GM23338 (cell line): ENCODE measurements at regions not wholly inside any gene's neighbourhood (a gene's known extent, or its start where the extent isn't known, plus 50 kb on each side); places are given as distances from the start of the nearest gene placed in this dataset.

Experiments used
- ATAC-seq: fragments of 200-7000 bp; cut with Tn5 transposase; 3 replicates; pipeline ENCODE4 v1.9.1; 2020
- DNase-seq: peaks from one replicate; pipeline ENCODE4 v3.0.0-alpha.2; 2015; ENCODE audit warnings: low spot score
- H2AFZ ChIP-seq: fragments of 200-600 bp; sonication (generic); 2 replicates; pipeline ENCODE4 v1.8.0; 2016; ENCODE audit warnings: antibody characterized with exemption, mild to moderate bottlenecking, moderate library complexity
- H3F3A ChIP-seq: fragments of 200-600 bp; sonication (generic); replicated peaks from 2 replicates; pipeline ENCODE4 v1.8.0; 2017; ENCODE audit warnings: antibody characterized with exemption, mixed run types, low read depth
- H3K27ac ChIP-seq: fragments of 200-600 bp; sonication (generic); 2 replicates; pipeline ENCODE4 v1.6.1; 2016; ENCODE audit warnings: low read depth
- H3K27me3 ChIP-seq: fragments of 200-600 bp; sonication (generic); 2 replicates; pipeline ENCODE4 v1.8.0; 2016; ENCODE audit warnings: mild to moderate bottlenecking, mixed run types, moderate library complexity; ENCODE audit not compliant: insufficient read depth
- H3K36me3 ChIP-seq: fragments of 200-600 bp; sonication (generic); 2 replicates; pipeline ENCODE4 v1.8.0; 2016; ENCODE audit warnings: mild to moderate bottlenecking; ENCODE audit not compliant: insufficient read depth
- H3K4me1 ChIP-seq: fragments of 200-600 bp; sonication (generic); 2 replicates; pipeline ENCODE4 v1.8.0; 2016; ENCODE audit warnings: mild to moderate bottlenecking, moderate library complexity; ENCODE audit not compliant: insufficient read depth
- H3K4me2 ChIP-seq: fragments of 200-600 bp; sonication (generic); 2 replicates; pipeline ENCODE4 v1.7.1; 2017; ENCODE audit warnings: mixed run types
- H3K4me3 ChIP-seq: fragments of 200-600 bp; sonication (generic); 2 replicates; pipeline ENCODE4 v1.6.1; 2016; ENCODE audit warnings: mixed run types
- H3K79me2 ChIP-seq: fragments of 200-600 bp; sonication (generic); replicated peaks from 2 replicates; pipeline ENCODE4 v1.8.0; 2017; ENCODE audit warnings: mild to moderate bottlenecking; ENCODE audit not compliant: insufficient read depth
- H3K9me2 ChIP-seq: fragments of 200-600 bp; sonication (generic); 2 replicates; pipeline ENCODE4 v1.8.0; 2017; ENCODE audit not compliant: insufficient read depth
- H4K20me1 ChIP-seq: fragments of 200-600 bp; sonication (generic); replicated peaks from 2 replicates; pipeline ENCODE4 v1.8.0; 2017; ENCODE audit warnings: mild to moderate bottlenecking; ENCODE audit not compliant: insufficient read depth
- H3K27ac Mint-ChIP-seq: 2 replicates; pipeline ENCODE4 v1.8.0; 2020; ENCODE audit warnings: inconsistent platforms, mild to moderate bottlenecking, moderate library complexity, mixed read lengths
- H3K27me3 Mint-ChIP-seq: 3 replicates; pipeline ENCODE4 v1.8.0; 2022; ENCODE audit warnings: low read depth, mild to moderate bottlenecking, moderate library complexity, mixed read lengths, inconsistent platforms; ENCODE audit not compliant: insufficient read depth, poor library complexity
- H3K36me3 Mint-ChIP-seq: 3 replicates; pipeline ENCODE4 v1.8.0; 2021; ENCODE audit warnings: low read depth, mild to moderate bottlenecking, inconsistent platforms, moderate library complexity, mixed read lengths
- H3K4me1 Mint-ChIP-seq: 3 replicates; pipeline ENCODE4 v1.8.0; 2020; ENCODE audit warnings: mild to moderate bottlenecking, inconsistent platforms, mixed read lengths
- H3K4me3 Mint-ChIP-seq: 3 replicates; pipeline ENCODE4 v1.8.0; 2021; ENCODE audit warnings: moderate library complexity, mild to moderate bottlenecking, inconsistent platforms, mixed read lengths
- H3K9me3 Mint-ChIP-seq: 3 replicates; pipeline ENCODE4 v1.8.0; 2020; ENCODE audit warnings: moderate library complexity, mild to moderate bottlenecking, inconsistent platforms, mixed read lengths
- CREB1 ChIP-seq: fragments of 250-450 bp; sonication (Bioruptor Pico); IDR thresholded peaks from 2 replicates; pipeline ENCODE4 v1.5.0; 2020; ENCODE audit warnings: low read depth, mild to moderate bottlenecking, moderate library complexity
- EZH2 ChIP-seq: fragments of 200-600 bp; sonication (generic); IDR thresholded peaks from one replicate; pipeline ENCODE4 v1.8.0; 2017; ENCODE audit warnings: antibody characterized with exemption, mild to moderate bottlenecking, low read depth; ENCODE audit not compliant: unreplicated experiment
- NANOG ChIP-seq: IDR thresholded peaks from 2 replicates; pipeline ENCODE4 v1.6.1; 2016; ENCODE audit warnings: antibody characterized with exemption, borderline replicate concordance
- POLR2AphosphoS5 ChIP-seq: IDR thresholded peaks from 2 replicates; pipeline ENCODE4 v1.6.1; 2016; ENCODE audit warnings: antibody characterized with exemption, low read depth
- ZNF114 ChIP-seq: fragments of 250-450 bp; sonication (Bioruptor Pico); IDR thresholded peaks from 2 replicates; pipeline ENCODE4 v1.5.0; 2020; ENCODE audit warnings: mild to moderate bottlenecking, moderate library complexity
- ZNF331 ChIP-seq: fragments of 250-450 bp; sonication (Bioruptor Pico); IDR thresholded peaks from 2 replicates; pipeline ENCODE4 v1.5.0; 2020; ENCODE audit warnings: low read depth, mild to moderate bottlenecking, moderate library complexity
- TF ChIP-seq, protein P1 (sequence below): IDR thresholded peaks from one replicate; pipeline ENCODE4 v1.6.1; 2018; ENCODE audit warnings: antibody characterized with exemption; ENCODE audit not compliant: unreplicated experiment
- TF ChIP-seq, protein P2 (sequence below): IDR thresholded peaks from 2 replicates; pipeline ENCODE4 v1.6.1; 2016; ENCODE audit warnings: antibody characterized with exemption
- TF ChIP-seq, protein P3 (sequence below): fragments of 250-450 bp; sonication (Bioruptor Pico); IDR thresholded peaks from 2 replicates; pipeline ENCODE4 v1.5.0; 2020; ENCODE audit warnings: mild to moderate bottlenecking, moderate library complexity

DNA sequence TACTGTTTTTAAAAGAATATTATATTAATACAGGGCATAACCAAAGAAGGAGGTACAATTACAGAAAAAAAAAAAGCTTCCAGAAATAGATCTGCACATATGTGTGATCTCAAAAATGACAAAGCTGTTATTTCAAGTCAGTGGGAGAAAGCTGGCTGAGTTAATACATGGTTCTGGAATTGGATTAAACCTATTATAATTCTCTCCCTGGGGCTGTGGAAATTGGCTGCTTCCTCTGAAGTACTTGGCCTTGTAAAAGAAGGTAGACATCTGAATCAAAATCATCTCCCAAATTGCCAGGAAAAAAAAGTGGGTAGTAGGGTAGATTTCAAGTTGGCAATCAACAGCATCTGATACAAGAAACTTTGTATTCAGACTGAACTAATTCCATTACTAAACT lies 723.9 kb upstream of the ALCAM start:
- Histone ChIP-seq H4K20me1 (no peaks in the 10 kb centered on the region), H3F3A (no peaks in the 10 kb centered on the region), H3K9me2 (no peaks in the 10 kb centered on the region; the same call in 1 of the 2 replicates), H3K4me2 (no peak overlapping the region), H2AFZ (no peak overlapping the region), H3K79me2 (no peaks in the 10 kb centered on the region), H3K4me1 (no peaks in the 10 kb centered on the region), H3K36me3 (no peaks in the 10 kb centered on the region), H3K27me3 (no peaks in the 10 kb centered on the region), H3K4me3 (no peak overlapping the region), H3K27ac (no peak overlapping the region)
- Mint-ChIP-seq H3K27ac (no peak overlapping the region), H3K36me3 (peaks cover 2% of the 10 kb centered on the region; the same call in 1 of the 3 replicates), H3K4me1 (no peaks in the 10 kb centered on the region), H3K4me3 (no peak overlapping the region), H3K9me3 (peaks cover 12% of the 10 kb centered on the region; the same call in 1 of the 3 replicates), H3K27me3 (no peaks in the 10 kb centered on the region)
- TF ChIP-seq NANOG (no peak), POLR2AphosphoS5 (no peak), ZNF331 (CRISPR knock-in tag) (no peak)
- TF ChIP-seq, protein P1, sequence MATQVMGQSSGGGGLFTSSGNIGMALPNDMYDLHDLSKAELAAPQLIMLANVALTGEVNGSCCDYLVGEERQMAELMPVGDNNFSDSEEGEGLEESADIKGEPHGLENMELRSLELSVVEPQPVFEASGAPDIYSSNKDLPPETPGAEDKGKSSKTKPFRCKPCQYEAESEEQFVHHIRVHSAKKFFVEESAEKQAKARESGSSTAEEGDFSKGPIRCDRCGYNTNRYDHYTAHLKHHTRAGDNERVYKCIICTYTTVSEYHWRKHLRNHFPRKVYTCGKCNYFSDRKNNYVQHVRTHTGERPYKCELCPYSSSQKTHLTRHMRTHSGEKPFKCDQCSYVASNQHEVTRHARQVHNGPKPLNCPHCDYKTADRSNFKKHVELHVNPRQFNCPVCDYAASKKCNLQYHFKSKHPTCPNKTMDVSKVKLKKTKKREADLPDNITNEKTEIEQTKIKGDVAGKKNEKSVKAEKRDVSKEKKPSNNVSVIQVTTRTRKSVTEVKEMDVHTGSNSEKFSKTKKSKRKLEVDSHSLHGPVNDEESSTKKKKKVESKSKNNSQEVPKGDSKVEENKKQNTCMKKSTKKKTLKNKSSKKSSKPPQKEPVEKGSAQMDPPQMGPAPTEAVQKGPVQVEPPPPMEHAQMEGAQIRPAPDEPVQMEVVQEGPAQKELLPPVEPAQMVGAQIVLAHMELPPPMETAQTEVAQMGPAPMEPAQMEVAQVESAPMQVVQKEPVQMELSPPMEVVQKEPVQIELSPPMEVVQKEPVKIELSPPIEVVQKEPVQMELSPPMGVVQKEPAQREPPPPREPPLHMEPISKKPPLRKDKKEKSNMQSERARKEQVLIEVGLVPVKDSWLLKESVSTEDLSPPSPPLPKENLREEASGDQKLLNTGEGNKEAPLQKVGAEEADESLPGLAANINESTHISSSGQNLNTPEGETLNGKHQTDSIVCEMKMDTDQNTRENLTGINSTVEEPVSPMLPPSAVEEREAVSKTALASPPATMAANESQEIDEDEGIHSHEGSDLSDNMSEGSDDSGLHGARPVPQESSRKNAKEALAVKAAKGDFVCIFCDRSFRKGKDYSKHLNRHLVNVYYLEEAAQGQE, result no peak
- TF ChIP-seq, protein P2, sequence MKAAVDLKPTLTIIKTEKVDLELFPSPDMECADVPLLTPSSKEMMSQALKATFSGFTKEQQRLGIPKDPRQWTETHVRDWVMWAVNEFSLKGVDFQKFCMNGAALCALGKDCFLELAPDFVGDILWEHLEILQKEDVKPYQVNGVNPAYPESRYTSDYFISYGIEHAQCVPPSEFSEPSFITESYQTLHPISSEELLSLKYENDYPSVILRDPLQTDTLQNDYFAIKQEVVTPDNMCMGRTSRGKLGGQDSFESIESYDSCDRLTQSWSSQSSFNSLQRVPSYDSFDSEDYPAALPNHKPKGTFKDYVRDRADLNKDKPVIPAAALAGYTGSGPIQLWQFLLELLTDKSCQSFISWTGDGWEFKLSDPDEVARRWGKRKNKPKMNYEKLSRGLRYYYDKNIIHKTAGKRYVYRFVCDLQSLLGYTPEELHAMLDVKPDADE, result no peak
- ATAC-seq (no peak), DNase-seq (no peak)

DNA sequence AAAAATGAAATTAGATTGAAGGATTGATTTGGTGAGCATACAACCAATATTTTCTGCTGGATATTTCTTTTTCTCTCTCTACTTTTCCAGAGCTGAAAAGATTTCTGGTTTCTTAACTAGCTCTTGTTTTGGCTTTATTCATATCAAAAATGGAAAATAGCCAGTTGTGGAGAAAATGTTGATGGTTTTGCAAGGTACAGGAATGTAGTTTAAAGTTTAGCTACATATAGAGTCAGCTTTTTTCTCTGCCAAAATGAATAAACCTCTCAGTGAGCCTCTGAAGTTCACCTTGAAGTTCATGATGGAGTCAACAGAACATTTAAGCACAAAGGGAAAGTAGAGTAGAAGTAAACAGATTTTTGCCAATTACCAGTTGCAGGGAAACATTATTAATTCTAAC lies 720.5 kb upstream of the ALCAM start:
- Histone ChIP-seq H3K4me2 (no peak overlapping the region), H3K27ac (no peak overlapping the region), H3K4me1 (no peaks in the 10 kb centered on the region), H2AFZ (no peak overlapping the region), H3K9me2 (no peaks in the 10 kb centered on the region), H3K36me3 (no peaks in the 10 kb centered on the region), H3K27me3 (no peaks in the 10 kb centered on the region), H3F3A (no peaks in the 10 kb centered on the region), H3K79me2 (no peaks in the 10 kb centered on the region), H4K20me1 (no peaks in the 10 kb centered on the region), H3K4me3 (no peak overlapping the region)
- H3K27ac Mint-ChIP-seq, result peak overlapping the region; percentile 9; the same call in 1 of the 2 replicates
- H3K4me1 Mint-ChIP-seq, result no peaks in the 10 kb centered on the region
- no peaks in the 10 kb centered on the region for H3K36me3 Mint-ChIP-seq
- H3K4me3 Mint-ChIP-seq, result no peak overlapping the region
- H3K9me3 Mint-ChIP-seq, result peaks cover under 1% of the 10 kb centered on the region; the same call in 1 of the 3 replicates
- H3K27me3 Mint-ChIP-seq, result no peaks in the 10 kb centered on the region
- ATAC-seq (no peak), DNase-seq (no peak)
- TF ChIP-seq CREB1 (CRISPR knock-in tag) (no peak), EZH2 (no peak), ZNF114 (CRISPR knock-in tag) (no peak)
- TF ChIP-seq, protein P3, sequence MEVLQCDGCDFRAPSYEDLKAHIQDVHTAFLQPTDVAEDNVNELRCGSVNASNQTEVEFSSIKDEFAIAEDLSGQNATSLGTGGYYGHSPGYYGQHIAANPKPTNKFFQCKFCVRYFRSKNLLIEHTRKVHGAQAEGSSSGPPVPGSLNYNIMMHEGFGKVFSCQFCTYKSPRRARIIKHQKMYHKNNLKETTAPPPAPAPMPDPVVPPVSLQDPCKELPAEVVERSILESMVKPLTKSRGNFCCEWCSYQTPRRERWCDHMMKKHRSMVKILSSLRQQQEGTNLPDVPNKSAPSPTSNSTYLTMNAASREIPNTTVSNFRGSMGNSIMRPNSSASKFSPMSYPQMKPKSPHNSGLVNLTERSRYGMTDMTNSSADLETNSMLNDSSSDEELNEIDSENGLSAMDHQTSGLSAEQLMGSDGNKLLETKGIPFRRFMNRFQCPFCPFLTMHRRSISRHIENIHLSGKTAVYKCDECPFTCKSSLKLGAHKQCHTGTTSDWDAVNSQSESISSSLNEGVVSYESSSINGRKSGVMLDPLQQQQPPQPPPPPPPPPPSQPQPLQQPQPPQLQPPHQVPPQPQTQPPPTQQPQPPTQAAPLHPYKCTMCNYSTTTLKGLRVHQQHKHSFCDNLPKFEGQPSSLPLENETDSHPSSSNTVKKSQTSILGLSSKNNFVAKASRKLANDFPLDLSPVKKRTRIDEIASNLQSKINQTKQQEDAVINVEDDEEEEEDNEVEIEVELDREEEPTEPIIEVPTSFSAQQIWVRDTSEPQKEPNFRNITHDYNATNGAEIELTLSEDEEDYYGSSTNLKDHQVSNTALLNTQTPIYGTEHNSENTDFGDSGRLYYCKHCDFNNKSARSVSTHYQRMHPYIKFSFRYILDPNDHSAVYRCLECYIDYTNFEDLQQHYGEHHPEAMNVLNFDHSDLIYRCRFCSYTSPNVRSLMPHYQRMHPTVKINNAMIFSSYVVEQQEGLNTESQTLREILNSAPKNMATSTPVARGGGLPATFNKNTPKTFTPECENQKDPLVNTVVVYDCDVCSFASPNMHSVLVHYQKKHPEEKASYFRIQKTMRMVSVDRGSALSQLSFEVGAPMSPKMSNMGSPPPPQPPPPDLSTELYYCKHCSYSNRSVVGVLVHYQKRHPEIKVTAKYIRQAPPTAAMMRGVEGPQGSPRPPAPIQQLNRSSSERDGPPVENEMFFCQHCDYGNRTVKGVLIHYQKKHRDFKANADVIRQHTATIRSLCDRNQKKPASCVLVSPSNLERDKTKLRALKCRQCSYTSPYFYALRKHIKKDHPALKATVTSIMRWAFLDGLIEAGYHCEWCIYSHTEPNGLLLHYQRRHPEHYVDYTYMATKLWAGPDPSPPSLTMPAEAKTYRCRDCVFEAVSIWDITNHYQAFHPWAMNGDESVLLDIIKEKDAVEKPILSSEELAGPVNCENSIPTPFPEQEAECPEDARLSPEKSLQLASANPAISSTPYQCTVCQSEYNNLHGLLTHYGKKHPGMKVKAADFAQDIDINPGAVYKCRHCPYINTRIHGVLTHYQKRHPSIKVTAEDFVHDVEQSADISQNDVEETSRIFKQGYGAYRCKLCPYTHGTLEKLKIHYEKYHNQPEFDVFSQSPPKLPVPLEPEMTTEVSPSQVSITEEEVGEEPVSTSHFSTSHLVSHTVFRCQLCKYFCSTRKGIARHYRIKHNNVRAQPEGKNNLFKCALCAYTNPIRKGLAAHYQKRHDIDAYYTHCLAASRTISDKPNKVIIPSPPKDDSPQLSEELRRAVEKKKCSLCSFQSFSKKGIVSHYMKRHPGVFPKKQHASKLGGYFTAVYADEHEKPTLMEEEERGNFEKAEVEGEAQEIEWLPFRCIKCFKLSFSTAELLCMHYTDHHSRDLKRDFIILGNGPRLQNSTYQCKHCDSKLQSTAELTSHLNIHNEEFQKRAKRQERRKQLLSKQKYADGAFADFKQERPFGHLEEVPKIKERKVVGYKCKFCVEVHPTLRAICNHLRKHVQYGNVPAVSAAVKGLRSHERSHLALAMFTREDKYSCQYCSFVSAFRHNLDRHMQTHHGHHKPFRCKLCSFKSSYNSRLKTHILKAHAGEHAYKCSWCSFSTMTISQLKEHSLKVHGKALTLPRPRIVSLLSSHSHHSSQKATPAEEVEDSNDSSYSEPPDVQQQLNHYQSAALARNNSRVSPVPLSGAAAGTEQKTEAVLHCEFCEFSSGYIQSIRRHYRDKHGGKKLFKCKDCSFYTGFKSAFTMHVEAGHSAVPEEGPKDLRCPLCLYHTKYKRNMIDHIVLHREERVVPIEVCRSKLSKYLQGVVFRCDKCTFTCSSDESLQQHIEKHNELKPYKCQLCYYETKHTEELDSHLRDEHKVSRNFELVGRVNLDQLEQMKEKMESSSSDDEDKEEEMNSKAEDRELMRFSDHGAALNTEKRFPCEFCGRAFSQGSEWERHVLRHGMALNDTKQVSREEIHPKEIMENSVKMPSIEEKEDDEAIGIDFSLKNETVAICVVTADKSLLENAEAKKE (CRISPR knock-in tag), result no peak
